ENCODE measurements at regions not wholly inside any gene's neighbourhood (a gene's known extent, or its start where the extent isn't known, plus 50 kb on each side); places are given as distances from the start of the nearest gene placed in this dataset.

- no peak overlapping the region for H3K4me3 ChIP-seq (replicated peaks; ENCODE audit: insufficient read depth, low read length)
- DNase-seq (ENCODE audit: low read depth in 1 of 2, low spot score in 1 of 2) = no peak
- no peak overlapping the region for H3K27ac ChIP-seq (replicated peaks)
- no peak for TF ChIP-seq SPI1 (IDR thresholded peaks at IDR 0.05; ENCODE audit: borderline replicate concordance, low read depth)
- TF ChIP-seq CTCF (IDR thresholded peaks at IDR 0.05; ENCODE audit: insufficient read depth, low read length) = no peak
- no peak for TF ChIP-seq REST (IDR thresholded peaks at IDR 0.05; ENCODE audit: insufficient replicate concordance, low read depth)
- no peak for TF ChIP-seq GABPA (IDR thresholded peaks at IDR 0.05; ENCODE audit: low read depth)
- no peak for TF ChIP-seq POLR2AphosphoS5 (IDR thresholded peaks at IDR 0.05; ENCODE audit: low read depth)
- H3K27me3 ChIP-seq (ENCODE audit: insufficient read depth, poor library complexity, severe bottlenecking) = no peaks in the 10 kb centered on the region
Measured at GRCh38 chr7:34249192-34249591, 343.9 kb downstream of the BMPER start.

GRCh38 chr7:34260279-34260678 lies 354.9 kb downstream of the BMPER start:
- H3K27me3 ChIP-seq (ENCODE audit: insufficient read depth, poor library complexity, severe bottlenecking) = no peaks in the 10 kb centered on the region
- TF ChIP-seq GABPA (IDR thresholded peaks at IDR 0.05; ENCODE audit: low read depth) = no peak
- no peak for TF ChIP-seq REST (IDR thresholded peaks at IDR 0.05; ENCODE audit: insufficient replicate concordance, low read depth)
- no peak for TF ChIP-seq SPI1 (IDR thresholded peaks at IDR 0.05; ENCODE audit: borderline replicate concordance, low read depth)
- TF ChIP-seq CTCF (IDR thresholded peaks at IDR 0.05; ENCODE audit: insufficient read depth, low read length) = no peak
- TF ChIP-seq POLR2AphosphoS5 (IDR thresholded peaks at IDR 0.05; ENCODE audit: low read depth) = no peak
- DNase-seq (ENCODE audit: low read depth in 1 of 2, low spot score in 1 of 2) = peak in 1 of 2 experiments; percentile 8
- no peak overlapping the region for H3K4me3 ChIP-seq (replicated peaks; ENCODE audit: insufficient read depth, low read length)
- H3K27ac ChIP-seq (replicated peaks) = no peak overlapping the region

- H3K27ac ChIP-seq (replicated peaks) = no peak overlapping the region
- DNase-seq (ENCODE audit: low read depth in 1 of 2, low spot score in 1 of 2) = no peak
- H3K4me3 ChIP-seq (replicated peaks; ENCODE audit: insufficient read depth, low read length) = no peak overlapping the region
- TF ChIP-seq GABPA (IDR thresholded peaks at IDR 0.05; ENCODE audit: low read depth) = no peak
- TF ChIP-seq REST (IDR thresholded peaks at IDR 0.05; ENCODE audit: insufficient replicate concordance, low read depth) = no peak
- TF ChIP-seq POLR2AphosphoS5 (IDR thresholded peaks at IDR 0.05; ENCODE audit: low read depth) = no peak
- no peak for TF ChIP-seq SPI1 (IDR thresholded peaks at IDR 0.05; ENCODE audit: borderline replicate concordance, low read depth)
- no peak for TF ChIP-seq CTCF (IDR thresholded peaks at IDR 0.05; ENCODE audit: insufficient read depth, low read length)
- H3K27me3 ChIP-seq (ENCODE audit: insufficient read depth, poor library complexity, severe bottlenecking) = no peaks in the 10 kb centered on the region
Measured at GRCh38 chr7:34263168-34263567, 357.8 kb downstream of the BMPER start.

All from HL-60 (cell line).